Central memory CD4-positive, alpha-beta T cell (primary cell): ENCODE measurements at regions not wholly inside any gene's neighbourhood (a gene's known extent, or its start where the extent isn't known, plus 50 kb on each side); places are given as distances from the start of the nearest gene placed in this dataset.
"Not testable (repeated sequence)": the region's sequence is repeated elsewhere in the genome, so short reads cannot be mapped to it uniquely, and the experiment has no call there.

Source experiments
- DNase-seq: peaks from one replicate; pipeline ENCODE4 v3.0.0; 2022

DNA sequence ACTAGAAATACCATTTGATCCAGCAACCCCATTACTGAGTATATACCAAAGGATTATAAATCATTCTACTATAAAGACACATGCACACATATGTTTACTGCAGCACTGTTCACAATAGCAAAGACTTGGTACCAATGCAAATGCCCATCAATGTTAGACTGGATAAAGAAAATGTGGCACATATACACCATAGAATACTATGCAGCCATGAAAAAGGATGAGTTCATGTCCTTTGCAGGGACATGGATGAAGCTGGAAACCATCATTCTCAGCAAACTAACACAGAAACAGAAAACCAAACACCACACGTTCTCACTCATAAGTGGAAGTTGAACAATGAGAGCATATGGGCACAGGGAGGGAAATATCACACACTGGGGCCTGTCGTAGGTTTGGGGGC, 106.0 kb downstream of the SPATA18 start:
- DNase-seq: not testable (repeated sequence)

DNA sequence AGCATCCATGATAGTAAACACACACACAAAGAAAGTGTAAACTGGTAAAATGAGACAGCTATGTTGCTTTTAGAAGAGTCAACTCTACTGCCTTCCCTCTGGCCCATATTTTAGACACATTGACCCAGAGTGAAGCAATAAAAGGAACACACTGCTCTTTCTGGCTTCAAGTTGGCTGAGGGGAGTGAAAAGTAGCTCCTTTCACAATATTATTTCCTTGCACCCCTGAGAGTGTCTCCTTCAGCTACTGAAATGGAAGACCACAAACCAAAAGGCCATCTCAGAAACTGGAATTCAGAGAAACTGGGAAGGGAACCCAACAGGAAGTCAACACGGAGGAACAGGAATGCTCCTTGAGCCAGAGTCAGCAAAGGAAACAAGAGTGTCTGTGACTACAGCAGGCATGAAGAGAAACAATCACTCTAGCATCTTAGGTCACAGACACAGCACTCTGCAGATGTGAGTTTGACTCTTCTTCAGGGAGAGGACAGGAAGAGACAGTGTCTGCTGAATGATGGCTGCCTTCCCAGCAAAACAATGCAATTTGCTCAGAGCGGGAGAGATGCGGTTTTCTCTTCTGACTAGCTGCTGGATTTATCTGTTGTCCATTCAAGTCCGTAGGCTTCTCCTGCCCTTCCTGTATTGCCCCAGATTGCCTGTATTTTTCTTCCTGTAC, 106.7 kb downstream of the SPATA18 start:
- no peak for DNase-seq

GRCh38 chr4:52160859-52161258, 109.8 kb downstream of the SPATA18 start:
- no peak for DNase-seq

DNA sequence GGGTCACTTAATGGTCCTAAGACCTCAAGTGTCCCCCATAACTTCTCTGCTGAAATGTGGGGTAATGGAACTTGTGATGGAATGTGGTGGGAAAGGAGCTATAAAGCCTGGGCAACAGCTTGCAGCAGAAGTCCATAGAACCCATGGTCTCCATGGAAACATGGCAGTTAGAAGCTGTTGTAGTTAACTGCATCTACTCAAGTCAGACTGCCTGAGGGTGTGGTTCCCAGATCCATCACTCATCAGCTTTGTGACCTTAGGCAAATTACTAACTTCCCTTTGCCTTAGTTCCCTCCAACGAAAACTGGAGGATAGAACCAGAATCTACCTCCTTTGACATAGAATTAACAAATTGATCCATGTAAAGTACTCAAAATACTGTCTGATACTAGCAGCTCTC, 113.0 kb downstream of the SPATA18 start:
- DNase-seq: no peak

GRCh38 chr4:52172166-52172565, 121.1 kb downstream of the SPATA18 start:
- no peak for DNase-seq

DNA sequence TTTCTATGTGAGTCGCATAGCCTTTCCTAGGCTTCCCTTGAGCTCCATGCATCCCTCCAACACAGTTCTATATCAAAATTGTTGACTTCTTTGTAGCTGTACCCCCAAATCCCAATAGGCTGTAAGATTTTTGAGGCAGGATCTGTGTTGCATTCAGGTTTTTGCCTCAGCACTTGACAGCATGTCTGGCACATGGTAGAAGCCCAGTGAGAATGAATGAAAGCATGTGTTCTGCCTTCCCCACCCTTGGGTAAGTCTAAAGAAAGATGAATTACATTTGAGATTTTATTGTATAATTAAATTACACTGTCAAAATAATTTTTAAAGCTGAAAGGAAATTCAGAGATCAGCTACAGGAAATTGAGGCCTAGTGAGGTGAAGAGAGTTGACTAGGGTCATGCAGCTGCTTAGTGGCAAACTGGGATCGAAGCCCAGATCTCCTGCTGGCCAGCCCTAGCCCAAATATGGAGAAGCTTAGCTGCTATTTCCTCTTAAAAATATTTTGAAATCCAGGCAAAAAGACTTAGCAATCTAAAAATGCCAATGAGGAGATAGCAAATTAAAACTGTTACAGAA, 122.5 kb downstream of the SPATA18 start:
- DNase-seq: no peak

- DNase-seq: no peak
Measured at GRCh38 chr4:52187603-52188002, 136.5 kb downstream of the SPATA18 start.

- DNase-seq: no peak
Measured at GRCh38 chr4:52192001-52192400, 140.9 kb downstream of the SPATA18 start.

- DNase-seq: no peak
Measured at GRCh38 chr4:52192721-52193135, 141.6 kb downstream of the SPATA18 start.

DNA sequence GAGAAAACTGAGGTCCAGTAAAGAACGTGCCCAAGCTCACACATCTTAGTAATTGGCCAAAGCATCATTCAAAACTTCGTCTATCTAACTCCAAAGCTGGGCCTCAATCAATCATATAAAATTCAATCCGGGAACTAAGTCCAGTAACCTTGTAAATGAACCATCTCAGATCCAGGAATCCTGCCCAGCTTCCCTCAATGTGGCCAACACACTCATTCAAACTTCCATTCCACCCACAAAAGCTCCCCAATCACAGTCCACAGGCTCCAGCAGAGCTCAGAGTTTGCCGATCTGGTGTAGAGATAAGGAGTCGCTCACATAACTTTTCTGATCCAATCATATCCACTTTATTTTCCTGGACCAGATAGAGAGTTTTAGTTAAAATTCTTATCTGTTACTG, 144.8 kb downstream of the SPATA18 start:
- no peak for DNase-seq

DNA sequence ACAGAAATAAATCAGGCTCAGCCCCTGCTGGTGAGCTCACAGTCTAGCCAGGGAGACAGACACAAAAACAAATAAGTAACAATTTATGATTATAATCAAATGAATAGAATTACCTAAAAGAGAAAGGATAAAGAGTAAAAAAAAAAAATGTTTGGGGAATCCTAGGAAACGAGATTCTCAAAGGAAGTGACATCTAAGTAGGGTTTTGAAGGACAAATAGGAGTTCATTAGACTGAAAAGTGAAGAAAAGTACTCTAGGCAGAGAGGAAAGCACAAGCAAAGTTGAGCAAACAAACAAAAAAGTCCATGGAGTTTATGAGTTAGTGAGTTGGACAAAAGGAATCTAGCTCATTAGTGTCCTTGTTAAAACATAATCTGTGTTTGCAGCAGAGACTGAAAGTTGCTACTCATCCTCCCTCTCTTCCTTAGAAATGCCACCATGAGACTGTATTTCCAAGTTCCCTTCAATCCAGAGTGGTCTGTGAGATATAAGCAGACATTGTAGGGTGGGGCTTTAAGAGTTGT, 145.6 kb downstream of the SPATA18 start:
- no peak for DNase-seq

- DNase-seq: no peak
Measured at GRCh38 chr4:52197306-52197705, 146.2 kb downstream of the SPATA18 start.

DNA sequence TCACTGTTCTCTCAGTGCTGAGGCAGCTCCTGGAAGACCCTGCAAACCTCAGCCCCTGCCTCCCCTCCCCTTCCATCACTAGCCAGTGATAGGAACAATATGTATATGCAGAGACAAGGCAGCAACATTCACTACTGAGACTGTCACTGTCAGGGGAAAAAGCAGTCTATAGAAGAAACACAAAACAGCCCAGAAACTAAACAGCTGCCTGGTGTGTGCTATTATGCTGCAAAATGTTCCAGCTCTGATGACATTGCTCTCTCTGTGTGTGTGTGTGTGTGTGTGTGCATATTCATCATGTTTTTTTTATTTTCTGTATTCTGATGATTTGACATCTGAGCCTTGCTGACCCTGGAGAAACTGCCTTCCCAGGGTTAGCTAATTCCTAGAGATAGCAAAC, 147.2 kb downstream of the SPATA18 start:
- no peak for DNase-seq

GRCh38 chr4:52199574-52200338, 148.7 kb downstream of the SPATA18 start:
- DNase-seq: no peak

- no peak for DNase-seq
Measured at GRCh38 chr4:52200339-52200725, 149.2 kb downstream of the SPATA18 start.

DNA sequence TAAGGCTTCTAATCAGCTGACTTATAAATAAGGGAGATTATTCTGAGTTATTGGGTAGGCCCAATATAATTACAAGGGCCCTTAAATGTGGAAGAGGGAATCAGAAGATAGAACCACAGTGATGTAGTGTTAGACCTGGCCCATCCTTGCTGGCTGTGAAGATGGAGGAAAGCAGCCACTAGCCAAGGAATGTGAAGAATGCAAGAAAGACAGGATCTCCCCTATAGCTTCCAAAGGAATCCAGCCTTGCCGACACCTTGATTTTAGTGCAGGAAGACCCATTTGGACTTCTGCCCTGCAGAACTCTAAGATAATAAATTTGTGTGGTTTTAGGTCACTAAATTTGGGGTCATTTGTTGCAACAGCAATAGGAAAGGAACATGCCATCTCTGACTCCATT, 150.6 kb downstream of the SPATA18 start:
- no peak for DNase-seq

DNA sequence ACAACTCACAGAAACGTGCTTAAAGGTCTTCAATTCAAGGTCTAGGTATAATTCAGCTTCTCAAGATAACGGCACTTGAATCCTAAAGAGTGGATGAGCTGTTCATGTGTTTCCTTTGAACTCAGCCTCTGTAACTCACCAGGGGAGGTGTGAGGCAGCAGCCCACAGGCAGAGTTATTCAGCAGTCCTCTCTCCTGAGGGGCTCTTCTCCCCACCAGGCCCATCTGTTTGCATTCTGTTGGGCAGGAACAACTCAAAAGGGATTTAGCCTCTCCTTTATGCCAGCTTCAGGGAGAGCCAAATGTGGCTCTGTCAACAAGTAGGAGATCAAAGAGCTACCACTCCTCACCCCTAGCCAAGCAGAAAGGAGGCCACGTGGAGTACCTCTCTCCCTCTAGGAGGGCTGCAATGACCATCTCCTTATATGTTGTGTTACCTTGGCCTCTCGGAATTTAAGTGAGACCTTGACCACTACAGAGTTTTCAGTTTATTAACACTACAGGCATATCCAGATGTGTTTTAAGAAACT, 151.2 kb downstream of the SPATA18 start:
- no peak for DNase-seq

GRCh38 chr4:52202931-52203330, 151.8 kb downstream of the SPATA18 start:
- DNase-seq: no peak

GRCh38 chr4:52203351-52203750, 152.2 kb downstream of the SPATA18 start:
- no peak for DNase-seq

- no peak for DNase-seq
Measured at GRCh38 chr4:52204921-52205320, 153.8 kb downstream of the SPATA18 start.

- not testable (repeated sequence) for DNase-seq
Measured at GRCh38 chr4:52207146-52207545, 156.0 kb downstream of the SPATA18 start.

DNA sequence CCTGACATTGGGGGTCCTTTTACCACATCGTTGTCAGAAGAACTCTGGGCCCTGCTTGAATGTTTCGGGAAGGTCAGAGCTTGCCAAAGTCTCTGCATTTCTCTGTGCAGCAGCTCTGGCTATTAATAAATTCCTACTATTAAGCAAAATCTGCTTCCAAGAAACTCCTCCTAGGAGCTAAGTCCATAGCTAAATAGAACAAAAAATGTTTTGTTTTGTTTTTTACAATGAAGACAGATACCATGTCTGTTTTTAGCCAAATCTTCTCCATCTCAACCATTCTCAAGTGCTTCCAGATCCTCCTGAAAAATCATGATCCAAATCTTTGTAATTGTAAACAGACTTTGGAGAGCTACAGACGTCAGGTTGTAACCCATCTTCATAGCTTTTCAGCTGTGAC, 161.6 kb downstream of the SPATA18 start:
- DNase-seq: no peak

- DNase-seq: no peak
Measured at GRCh38 chr4:52231526-52231925, 180.4 kb downstream of the SPATA18 start.
